HG03571 (cell line): ENCODE measurements at regions not wholly inside any gene's neighbourhood (a gene's known extent, or its start where the extent isn't known, plus 50 kb on each side); places are given as distances from the start of the nearest gene placed in this dataset.

ENCODE experiments used
- ATAC-seq: cut with Tn5 transposase; IDR thresholded peaks from one replicate; pipeline ENCODE4 v1.9.1; 2021; ENCODE audit not compliant: unreplicated experiment

DNA sequence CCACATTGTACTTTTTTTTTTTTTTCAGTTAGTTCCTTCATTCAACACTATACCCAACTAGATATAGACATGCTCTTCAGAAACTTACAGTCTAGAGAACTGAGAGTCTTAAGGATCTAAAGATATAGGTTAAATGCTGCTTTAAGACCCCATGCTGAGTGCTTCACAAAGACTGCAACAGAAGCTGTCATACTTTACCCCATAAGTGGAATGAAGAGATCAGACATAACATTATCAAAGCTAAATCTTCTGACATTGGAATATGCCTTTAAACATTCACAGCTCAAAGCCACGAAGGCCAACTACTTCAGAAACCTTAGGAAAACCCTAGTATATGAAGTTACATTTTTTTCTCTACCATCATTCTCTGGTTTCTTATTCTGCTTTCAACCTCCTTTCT lies 666.4 kb downstream of the KCNT2 start:
- ATAC-seq = no peak

- ATAC-seq = no peak
Observed at GRCh38 chr1:195941314-195941713, 666.9 kb downstream of the KCNT2 start.

GRCh38 chr1:195939844-195940243 lies 668.4 kb downstream of the KCNT2 start:
- ATAC-seq = no peak

GRCh38 chr1:195934817-195935553 lies 673.3 kb downstream of the KCNT2 start:
- ATAC-seq = no peak

GRCh38 chr1:195933835-195934234 lies 674.4 kb downstream of the KCNT2 start:
- ATAC-seq = no peak

GRCh38 chr1:195915826-195916225 lies 692.4 kb downstream of the KCNT2 start:
- no peak for ATAC-seq

GRCh38 chr1:195909061-195909460 lies 699.2 kb downstream of the KCNT2 start:
- no peak for ATAC-seq

- ATAC-seq = no peak
Observed at GRCh38 chr1:195908121-195908520, 700.1 kb downstream of the KCNT2 start.

GRCh38 chr1:195903203-195903602 lies 705.0 kb downstream of the KCNT2 start:
- ATAC-seq = no peak

GRCh38 chr1:195902779-195903178 lies 705.5 kb downstream of the KCNT2 start:
- no peak for ATAC-seq

DNA sequence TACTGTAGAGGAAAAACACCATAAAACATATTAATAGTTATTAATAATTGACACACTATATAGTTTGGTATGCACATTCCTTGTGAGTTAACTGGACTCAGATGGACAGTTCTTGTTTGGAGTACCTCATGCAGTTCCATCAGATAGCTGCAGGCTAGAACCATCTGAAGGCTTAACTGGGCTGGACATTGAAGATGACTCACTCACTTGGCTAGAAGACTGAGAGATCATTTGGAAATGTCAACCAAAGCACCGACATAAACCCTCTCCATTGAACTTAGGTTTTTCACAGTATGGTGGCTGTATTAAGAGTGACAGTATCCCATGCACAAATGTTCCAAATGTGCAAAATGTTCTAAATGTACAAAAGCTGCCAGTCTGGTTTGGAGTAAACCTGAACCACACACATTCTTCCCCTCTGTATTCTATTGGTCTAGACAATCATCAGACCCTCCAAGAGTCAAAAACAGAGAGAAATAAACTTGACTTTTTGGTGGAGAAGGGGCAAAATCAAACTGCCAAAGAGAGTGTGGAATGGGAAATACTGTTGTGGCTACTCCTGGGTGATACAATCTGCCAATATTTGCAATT lies 708.4 kb downstream of the KCNT2 start:
- ATAC-seq = no peak

- no peak for ATAC-seq
Observed at GRCh38 chr1:195898924-195899323, 709.3 kb downstream of the KCNT2 start.

GRCh38 chr1:195898373-195898772 lies 709.9 kb downstream of the KCNT2 start:
- ATAC-seq = no peak

DNA sequence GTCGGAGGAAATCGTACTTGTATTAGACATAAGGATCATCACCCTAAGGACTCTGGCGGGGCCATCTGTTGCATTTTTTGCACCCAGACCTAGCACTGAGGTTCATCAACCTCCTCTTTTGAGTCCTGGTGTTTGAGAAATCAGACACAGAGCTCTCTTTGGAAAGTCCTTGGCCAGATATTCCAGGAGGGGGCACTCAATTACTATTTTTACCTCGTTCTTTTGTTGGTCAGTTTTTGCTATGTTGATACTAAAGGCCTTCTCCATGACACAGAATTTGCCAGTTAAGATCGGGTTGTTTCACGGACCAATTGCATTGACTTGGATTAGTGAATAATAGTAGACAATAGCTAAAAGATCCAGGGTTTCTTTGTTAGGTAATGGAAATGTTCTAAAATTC lies 711.2 kb downstream of the KCNT2 start:
- no peak for ATAC-seq

DNA sequence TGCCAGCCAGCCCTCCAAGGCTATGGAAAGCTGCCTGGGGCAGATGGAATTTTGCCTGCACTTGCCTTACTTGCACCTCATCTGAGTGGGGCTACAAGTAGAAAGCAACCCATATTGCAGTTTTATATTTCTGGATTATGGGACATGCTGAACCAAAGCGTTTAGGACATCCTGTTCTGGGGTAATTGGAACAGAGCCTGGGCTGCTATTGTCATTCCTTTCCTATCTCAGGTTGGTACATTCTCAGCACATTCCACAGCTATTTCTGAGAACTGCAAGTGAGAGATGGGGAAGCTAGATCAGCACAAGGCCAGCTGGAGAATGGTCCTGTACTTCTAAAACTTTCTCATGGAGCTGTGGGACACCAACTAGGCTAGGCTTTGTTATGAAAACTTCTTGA lies 713.8 kb downstream of the KCNT2 start:
- no peak for ATAC-seq

DNA sequence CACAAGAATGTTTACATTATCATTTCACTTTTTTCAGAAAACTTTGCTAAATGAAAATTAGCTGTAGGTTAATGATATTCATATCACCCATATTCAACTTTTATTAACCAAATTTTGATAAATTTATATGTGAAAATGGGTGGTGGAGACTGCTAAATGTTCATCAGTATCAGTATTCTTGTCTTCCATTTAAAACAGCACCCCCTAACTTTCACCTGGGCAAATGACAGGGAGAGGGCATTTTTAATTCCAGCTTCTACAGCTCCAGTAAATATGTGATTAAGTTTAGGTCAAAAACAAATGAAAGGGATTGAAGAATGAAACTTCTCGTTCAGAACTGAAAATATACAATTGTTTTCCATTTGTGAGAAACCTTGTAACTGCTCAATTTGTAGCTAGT lies 722.2 kb downstream of the KCNT2 start:
- no peak for ATAC-seq

DNA sequence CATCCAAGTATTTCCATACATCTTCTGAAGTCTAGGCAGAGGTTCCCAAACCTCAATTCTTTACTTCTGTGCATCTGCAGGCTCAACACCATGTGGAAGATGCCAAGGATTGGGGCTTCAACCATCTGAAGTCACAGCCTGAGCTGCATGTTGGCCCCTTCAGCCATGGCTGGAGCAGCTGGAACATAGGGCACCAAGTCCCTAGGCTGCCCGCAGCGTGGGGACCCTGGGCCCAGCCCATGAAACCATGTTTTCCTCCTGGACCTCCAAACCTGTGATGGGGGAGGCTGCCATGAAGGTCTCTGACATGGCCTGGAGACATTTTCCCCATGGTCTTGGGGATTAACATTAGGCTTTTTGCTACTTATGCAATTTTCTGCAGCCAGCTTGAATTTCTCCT lies 729.8 kb downstream of the KCNT2 start:
- ATAC-seq = no peak

GRCh38 chr1:195876792-195877191 lies 731.4 kb downstream of the KCNT2 start:
- no peak for ATAC-seq

- ATAC-seq = no peak
Observed at GRCh38 chr1:195872376-195872775, 735.9 kb downstream of the KCNT2 start.

DNA sequence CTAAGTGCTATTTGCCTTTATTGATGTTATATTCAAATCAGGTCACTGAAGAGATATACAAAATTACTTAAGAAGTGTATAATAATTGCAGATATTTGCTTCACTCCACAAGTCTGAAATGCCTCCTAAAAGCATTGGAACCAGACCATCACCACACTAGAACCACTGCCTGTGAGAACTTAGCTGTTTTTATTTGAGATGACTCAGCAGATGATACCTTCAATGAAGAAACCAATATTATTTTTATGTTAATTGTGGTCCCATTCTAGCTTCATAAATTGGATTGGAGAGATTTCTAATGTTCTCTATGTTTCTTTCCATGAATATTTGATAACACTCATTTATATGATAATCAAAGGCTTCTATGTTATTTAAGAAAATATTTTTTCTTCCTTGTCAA lies 740.6 kb downstream of the KCNT2 start:
- no peak for ATAC-seq

GRCh38 chr1:195866781-195867222 lies 741.4 kb downstream of the KCNT2 start:
- ATAC-seq = no peak

DNA sequence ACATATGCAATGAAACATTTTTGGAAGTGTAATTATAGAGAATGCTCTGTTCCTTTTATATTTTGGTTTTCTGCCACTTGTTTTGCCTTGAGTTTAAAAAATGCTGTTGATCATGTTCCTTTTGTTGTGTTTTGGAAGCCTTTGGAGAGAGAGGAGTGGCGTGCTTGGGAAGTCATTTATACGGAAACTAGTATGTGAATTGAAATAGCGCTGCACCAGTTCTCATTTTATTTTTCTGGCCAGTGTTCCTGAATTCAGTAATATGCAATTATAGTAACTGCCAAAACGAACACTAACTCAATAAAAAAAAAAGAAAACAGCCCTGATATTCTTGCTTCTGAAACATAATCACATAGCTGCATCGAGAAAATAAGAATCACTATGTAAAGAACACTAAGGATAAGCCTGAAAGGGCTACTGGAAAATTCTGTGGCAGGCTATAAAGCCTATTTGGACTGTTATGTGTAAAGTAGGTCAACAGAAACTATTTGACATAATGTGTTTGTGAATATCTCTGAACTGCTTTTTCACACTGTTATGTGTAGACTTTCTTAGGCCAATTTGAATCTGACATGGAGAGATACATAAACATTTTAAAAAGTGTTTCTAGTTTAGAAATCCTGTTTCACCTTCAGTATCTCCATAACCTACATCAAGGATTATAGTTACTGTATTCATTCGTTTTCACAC lies 742.0 kb downstream of the KCNT2 start:
- no peak for ATAC-seq
